Colon (tissue), 2 donors: ENCODE measurements at regions not wholly inside any gene's neighbourhood (a gene's known extent, or its start where the extent isn't known, plus 50 kb on each side); places are given as distances from the start of the nearest gene placed in this dataset.

ENCODE experiments used
- FAIRE-seq: peaks from 2 replicates; lab custom pipeline; 2012; peaks lifted over from hg19 to GRCh38; lab: Jason Lieb, UNC
- donor health status: control.
- donor health status: control.

DNA sequence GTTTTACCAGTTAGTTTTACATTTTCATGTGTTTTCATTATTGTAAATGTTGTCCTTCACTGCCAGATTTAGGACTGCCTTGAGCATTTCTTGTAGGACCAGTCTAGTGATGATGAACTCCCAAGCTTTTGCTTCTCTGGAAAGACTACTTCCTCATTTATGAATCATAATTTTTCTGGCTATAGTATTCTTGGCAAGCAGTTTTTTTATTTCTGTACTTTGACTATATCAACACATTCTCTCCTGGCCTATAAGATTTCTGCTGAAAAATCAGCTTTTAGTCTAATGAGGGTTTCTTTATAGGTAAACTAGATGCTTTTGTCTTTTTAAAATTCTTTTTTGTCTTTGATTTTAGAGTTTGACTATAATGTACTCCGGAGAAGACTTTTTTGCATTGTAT lies 256.8 kb upstream of the GRAMD2B start:
- FAIRE-seq: no peak

DNA sequence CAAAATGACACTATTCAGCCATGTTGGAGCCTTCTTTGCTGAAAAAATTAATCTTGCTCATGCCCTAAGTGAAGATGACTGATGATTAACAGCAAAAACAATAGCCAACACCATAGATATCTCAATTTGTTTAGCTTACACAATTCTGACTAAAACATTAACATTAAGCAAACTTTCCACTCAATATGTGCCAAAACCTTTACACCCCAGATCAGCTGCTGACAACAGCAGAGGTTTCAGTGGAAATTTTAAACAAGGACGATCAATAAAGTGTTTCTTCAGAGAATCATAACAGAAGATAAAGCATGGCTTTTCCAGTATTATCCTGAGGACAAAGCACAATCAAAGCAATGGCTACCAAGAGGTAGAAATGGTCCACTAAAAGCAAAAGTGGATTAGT lies 254.4 kb upstream of the GRAMD2B start:
- no peak for FAIRE-seq

DNA sequence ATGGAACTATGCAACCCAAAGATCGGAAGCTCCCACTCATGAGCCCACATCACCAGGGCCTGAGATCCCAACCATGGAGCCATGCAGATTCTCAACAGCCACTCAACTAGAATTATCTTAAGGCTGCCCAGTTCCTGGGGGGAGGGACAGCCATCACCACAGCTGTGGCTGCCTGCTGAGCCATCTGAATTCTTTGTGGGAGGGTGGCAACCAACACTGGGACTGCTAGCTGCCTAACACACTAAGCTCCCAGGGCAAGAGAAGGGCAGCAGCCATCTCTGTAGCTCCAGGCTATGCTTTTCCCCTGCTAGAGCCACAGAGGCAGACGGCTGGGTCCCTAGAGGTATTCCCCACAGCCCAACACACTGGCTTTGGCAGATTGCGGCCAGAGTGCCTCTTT lies 251.3 kb upstream of the GRAMD2B start:
- FAIRE-seq: no peak

DNA sequence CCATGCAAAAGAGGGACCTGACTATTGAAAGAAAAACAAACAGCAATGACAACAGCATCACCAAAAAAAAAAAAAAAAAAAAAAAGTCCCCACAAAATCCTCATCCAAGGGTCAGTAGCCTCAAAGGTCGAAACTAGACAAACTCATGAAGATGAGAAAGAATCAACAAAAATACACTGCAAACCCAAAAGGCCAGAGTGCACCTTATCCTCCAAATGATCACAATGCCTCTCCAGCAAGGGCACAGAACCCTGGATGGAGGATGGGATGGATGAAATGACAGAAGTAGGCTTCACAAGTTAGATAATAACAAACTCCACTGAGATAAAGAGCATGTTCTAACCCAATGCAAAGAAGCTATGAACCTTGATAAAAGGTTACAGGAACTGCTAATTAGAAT lies 250.4 kb upstream of the GRAMD2B start:
- FAIRE-seq: no peak

DNA sequence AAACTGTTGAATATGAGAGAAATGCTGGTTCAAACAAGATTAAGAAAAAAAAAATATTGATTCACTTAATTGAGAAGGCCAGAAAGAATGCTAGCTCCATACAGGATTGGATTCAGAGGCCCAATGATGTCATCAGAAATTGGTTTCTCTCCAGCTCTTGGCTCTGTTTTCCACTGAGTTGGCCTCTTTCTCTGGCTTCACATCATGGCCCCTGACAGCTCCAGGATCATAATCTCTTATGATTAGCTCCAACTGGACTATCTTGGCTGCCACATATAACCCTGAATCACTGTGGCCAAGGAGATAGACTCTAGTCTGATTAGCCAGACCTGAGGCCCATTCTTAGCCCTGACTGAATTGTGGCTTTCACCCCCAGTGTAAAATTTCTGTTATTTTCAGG lies 244.7 kb upstream of the GRAMD2B start:
- no peak for FAIRE-seq

DNA sequence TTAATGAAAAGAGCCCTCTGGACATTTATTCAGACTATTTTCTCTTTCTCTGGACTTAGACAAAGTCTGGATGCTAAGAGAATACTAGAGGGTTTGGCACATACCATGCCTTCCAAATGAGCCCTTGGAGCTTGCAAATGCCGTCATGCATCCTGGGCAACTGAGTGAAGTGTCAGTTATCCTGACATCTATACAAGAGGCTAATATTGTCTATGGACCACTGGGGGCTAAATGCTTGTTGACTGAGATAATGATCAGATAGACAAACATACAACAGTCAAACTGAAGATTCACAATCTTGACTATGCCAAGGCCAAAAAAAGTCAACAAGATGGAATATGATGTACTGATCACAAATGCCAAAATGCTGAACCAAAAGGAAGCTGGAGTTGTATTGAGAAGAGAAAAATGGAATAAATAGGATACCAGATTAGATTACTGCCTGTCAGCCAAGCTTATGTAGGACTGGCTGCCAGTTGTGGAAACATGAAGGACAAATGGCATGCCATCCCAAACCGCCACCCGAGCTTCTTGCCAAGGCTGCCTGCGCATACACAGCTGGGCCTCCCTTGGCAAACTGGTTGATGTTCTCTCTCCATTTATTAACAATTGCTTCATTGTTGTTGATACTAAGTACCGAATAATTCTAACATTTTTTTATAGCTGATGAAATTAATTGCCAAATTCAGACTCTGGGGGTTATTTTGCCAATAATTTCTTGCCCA lies 240.1 kb upstream of the GRAMD2B start:
- no peak for FAIRE-seq

DNA sequence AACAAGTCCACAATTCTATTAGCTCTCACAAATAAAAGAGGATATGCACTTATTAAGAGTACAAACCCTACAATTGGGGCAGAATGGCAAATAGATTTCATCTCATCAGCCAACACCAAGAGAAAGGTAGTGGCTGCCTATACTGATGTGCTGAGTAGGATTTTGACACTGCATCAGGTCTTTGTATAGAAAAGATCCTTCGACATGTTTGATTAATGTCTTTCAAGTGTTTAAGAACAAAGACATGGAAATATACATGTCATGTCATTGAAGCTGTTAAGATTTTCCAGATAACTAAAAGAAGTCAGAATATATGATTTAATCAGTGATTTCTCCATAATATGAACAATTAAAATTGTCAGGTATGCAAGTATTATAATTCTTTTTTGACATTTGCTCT lies 238.7 kb upstream of the GRAMD2B start:
- no peak for FAIRE-seq

DNA sequence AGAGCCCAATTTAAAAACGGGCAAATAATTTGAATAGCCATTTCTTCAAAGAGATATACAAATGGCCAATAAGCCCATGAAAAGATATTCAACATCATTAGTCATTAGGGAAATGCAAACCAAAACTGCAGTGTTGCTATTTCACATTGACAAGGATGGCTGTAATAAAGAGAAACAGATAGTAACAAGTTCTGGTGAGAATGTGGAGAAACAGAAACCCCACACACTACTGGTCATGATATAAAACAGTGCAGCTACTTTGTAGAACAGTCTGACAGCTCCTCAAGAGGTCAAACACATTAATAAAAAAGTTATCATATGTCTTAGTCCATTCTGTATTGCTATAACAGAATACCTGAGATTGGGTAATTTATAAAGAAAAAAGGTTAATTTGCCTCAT lies 237.0 kb upstream of the GRAMD2B start:
- FAIRE-seq: no peak

DNA sequence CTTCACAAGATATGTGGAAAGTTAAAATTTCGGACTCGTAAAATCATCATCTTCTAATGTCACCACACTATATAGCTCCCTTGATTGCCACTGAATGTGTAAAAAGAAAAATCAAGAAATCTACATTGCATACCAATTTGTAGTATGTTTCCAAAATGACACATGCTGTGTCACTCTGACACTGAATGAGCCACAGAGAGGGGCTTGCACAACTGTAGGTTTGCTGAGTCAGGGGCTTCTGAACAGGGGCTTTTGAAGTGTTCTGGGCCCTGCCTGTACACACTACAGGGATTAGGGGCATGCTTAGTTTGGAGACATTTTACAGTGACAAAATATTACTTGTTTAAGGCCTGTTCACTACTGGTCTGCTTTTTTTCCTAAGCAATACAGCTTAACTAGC lies 234.4 kb upstream of the GRAMD2B start:
- no peak for FAIRE-seq

DNA sequence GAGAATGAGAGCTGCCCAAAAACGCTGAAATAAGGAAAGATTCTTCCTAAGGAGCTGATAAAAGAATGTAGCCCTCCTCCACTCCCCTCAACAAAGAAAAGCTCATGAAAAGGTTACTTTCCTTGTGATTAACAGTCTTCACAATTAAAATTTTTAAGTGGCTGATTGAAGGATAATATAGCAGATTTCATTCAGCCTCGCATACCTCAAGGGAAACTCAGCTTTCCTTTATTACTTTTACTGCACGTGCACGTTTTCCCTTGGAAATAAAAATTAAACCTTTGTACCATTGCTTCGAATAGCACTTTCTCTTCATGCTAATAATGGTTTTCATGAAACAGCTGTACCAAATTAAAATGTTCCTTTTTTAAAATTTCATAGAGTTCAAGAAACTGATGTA lies 234.0 kb upstream of the GRAMD2B start:
- no peak for FAIRE-seq

DNA sequence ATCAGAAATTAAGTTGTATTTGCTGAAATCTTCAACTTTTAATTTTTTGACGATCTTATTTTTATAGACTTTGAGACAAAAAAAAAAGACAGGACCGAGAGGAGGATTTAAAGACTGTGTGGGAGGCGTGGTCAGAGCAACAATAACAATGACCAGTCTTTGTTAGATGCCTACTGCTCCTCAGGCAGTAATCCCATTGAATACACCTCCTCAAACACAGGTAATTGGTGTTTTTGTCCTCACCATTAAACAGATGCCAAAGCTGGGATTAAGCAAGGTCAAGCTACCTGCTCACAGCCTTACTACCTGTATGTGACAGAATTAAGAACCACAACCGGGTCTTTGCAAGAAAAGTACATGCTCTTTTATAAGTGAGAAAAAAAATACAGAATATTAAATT lies 233.3 kb upstream of the GRAMD2B start:
- FAIRE-seq: no peak

DNA sequence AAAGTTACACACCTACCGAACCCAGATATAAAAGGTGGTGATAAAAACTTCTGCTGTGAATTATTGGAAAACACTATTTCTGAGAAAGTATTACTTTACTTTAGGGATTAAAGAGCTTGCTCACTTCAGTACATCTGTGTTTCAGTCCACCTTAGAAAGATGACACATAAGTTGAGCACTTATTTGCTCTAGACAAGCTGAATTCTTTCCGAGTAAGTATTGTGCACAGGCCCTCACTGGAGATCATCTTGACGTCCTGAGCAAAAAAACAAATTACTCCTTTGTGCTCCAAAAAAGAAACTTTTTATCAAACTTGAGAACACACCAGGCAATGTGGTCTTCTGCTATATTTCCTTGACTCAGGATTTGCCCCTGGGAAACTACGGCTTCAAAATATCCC lies 231.0 kb upstream of the GRAMD2B start:
- no peak for FAIRE-seq

DNA sequence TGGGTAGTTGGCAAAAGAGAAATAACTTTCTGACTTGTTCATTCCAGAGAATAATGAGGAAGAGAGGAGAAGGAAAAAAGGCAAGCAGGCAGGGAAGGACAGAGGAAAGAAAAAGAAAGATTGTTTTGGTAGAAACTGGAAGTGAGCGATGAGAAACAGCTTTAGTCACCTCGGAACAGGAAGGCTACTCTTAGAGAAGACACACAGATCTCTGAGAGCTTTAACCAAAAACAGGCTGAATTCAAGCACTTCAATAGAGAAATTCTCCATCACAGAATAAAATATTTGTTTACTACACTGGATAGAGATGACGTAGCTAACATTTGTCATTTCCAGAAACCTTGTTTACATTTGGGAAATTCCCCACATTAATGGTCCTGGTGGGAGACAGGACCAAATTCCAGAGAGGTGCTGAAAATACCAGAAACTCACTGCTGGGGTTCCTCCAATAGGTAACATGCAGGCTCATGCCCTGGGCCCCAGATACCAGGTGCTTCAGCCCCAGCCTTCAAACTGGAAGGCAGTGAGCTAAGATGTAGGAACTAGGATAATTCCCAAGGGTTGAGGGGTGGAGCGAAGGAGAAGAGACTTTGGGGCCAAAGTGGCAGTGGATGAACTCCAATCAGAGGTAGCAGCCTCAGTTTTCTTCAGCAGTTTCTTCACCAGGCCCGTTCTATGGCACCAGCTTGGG lies 227.7 kb upstream of the GRAMD2B start:
- no peak for FAIRE-seq

DNA sequence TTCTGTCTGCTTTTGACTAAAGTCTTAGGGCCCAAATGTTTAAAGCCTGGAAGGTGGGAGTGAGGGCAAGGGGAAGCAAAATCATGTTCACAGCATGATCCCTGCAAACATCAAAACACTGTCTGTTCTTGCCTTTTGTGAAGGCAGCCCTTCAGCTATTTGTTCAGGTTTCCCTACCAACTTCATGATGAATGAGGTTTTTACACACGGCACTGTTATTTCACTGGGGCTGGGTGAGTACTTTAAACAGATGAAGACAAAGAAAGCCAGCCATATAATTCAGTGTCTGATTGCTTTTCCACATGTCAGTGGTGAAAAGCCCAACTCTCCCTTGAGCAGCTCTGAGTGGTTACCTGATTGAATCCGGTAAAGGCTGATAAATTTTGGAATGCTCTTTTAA lies 224.7 kb upstream of the GRAMD2B start:
- FAIRE-seq: no peak

DNA sequence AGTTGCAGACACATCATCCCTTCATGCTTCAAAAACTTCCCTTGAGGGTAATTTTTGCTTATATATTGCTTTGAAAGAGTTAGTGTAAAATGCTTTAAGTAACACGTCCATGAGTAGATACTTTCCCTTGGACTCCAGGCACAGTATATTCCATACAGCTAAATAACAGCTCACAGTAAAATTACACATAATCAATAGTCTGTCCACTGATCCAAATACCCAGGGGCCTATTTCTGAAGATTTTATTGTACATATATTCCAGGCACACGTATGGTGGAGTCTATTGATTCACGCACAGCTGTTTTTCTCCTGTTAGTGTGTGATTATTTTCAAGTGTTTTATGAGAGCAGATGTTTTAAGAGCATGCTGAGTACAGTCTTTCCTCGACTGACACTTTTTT lies 223.7 kb upstream of the GRAMD2B start:
- FAIRE-seq: no peak

DNA sequence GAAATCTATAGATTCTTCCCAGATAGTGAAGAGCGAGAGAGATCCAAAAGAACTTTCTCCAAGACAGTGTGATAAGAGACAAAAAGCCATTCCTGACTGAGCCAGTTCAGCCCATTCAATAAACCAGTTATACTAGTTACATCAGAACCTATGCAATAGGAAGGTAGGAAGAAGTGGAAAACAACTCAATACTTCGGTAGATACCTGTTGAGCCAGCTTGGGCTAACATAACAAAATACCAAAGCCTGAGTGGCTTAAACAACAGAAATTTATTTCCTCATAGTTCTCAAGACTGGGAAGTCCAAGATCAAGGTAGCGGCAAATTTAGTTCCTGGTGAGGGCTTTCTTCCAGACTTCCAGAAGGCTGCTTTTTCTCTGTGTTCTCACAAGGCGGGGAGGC lies 214.5 kb upstream of the GRAMD2B start:
- FAIRE-seq: no peak

DNA sequence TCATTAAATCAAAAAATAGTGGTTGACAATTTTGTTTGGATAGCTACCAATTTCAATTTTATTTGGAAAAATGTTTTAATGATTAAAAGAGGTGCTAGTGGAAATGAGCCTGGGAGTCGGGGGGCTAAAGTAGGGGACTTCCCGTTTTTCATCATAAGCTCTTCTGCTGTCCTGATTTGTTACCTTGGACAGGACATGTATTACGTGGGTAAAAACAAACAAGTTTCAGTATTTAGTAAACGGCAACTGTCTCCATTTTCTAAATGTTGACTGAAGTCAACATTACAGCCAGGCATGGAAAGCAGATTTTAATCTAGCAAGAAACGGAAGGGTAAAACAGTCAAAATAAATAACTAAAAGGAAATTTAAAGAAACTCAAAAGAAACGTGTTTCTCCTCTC lies 212.3 kb upstream of the GRAMD2B start:
- FAIRE-seq: no peak

DNA sequence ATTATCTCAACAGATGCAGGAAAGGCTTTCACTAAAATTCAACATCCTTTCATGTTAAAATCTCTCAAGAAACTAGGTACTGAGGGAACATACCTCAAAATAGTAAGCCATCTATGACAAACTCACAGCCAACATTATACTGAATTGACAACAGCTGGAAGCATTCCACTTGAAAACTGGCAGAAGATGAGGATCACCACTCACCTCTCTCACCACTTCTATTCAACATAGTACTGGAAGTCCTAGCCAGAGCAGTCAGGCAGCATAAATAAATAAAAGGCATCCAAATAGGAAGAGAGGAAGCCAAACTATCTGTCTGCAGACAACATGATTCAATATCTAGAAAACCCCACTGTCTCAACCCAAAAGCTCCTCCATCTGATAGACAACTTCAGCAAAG lies 203.6 kb upstream of the GRAMD2B start:
- no peak for FAIRE-seq

DNA sequence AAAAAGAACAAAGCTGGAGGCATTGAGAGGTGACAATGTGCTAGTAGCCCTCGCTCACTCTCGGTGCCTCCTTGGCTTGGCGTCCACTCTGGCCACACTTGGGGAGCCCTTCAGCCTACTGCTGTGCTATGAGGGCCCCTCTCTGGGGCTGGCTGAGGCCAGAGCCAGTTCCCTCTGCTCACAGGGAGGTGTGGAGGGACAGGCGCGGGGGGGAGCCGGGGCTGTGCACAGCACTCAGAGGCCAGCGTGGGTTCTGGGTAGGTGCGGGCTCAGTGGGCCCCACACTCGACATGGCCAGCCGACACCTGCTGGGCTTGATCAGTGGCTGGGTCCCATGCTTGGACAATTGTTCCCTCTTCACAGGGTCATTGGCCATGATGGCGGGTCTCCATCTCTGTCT lies 202.5 kb upstream of the GRAMD2B start:
- FAIRE-seq: no peak

DNA sequence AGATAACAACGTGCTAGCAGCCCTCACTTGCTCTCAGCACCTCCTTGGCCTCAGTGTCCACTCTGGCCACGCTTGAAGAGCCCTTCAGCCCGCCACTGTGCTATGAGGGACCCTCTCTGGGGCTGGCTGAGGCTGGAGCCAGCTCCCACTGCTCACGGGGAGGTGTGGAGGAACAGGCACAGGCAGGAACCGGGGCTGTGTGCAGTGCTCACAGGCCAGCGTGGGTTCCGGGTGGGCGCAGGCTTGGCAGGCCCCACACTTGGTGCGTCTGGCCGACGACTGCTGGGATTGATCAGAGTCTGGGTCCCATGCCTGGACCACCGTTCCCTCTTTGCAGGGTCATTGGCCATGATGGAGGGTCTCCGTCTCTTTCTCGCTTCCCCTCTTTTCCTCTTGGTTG lies 194.3 kb upstream of the GRAMD2B start:
- FAIRE-seq: no peak

DNA sequence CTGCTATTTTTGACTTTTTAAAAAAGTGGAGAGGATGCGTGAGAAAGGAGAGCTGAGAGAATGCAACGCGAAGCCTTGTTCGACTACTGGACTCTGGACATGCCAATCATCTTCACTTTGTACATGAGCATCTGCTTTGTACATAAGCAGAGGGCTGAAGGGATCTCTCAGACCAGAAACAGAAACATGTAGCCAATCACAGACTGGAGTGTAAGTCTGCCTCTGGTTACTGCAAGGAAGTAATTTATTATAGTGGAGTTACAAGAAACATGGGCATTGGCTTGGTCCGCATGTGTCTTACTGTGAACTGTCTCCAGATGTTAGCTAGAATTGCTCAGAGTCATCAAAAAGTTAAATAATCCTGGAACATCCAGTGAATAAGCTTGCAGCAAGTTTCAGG lies 190.0 kb upstream of the GRAMD2B start:
- no peak for FAIRE-seq

DNA sequence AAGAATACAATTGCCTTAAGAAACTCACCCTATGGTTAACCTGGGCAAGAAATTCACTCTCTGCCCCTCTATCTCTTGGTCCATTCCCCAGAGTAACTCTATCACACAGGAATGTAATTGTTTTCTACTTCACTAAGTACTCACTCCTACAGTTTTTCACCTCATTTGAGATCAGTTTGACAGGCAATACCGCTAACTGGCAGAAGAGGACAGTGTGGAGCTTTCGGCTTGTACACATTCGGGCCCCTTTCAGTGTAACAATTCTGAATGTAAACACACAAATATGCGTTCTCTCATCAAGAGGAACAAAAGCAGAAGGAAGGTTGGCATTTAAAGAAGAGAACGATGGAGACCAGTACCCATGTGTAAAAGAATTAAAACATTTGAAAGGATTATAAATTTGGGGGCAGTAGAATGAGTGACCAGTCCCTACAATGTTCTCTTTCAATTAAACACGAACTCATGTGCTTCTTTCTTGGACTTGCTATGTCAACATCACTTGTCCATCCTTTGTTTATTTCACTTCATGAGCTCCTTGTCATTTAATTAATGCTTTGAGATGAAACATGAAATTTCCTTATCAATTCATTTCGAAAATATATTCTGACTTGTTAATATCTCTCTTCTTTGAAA lies 188.5 kb upstream of the GRAMD2B start:
- FAIRE-seq: no peak

DNA sequence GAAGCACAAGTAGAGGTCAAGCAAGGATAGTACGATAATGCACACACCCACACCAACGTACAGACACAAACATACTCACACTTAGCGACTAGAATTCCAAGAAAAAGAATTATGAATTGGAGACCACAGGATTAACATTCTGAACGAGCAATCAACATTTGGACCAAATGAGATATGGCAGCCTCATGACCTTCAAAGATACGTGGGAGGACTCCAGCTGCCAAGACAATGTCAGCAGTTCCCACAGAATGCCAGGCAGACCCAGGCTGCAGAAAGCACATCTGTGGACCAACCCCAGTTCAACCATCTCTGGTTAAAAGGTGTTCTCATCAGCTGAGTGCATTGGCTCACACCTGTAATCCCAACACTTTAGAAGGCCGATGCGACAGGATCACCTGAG lies 187.6 kb upstream of the GRAMD2B start:
- FAIRE-seq: no peak

DNA sequence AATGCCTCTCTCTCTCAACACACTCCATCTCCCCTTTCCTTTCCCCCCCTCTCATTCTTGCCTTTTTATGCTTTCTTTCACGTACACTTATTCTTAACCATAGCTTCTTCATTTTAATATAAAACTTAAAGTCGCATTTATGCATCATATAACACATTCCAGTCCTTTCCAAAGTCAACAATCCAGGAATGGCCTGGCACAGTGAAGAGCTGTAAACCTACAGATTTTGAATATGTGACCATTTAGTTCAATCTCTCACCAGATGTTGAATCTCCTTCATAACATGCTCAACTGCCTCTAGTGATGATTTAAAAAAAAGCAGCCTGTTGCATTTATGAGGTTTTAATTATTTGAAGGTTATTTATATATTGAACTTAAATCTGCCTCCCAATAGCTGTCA lies 186.2 kb upstream of the GRAMD2B start:
- no peak for FAIRE-seq
